Panc1 (cell line): ENCODE measurements at regions not wholly inside any gene's neighbourhood (a gene's known extent, or its start where the extent isn't known, plus 50 kb on each side); places are given as distances from the start of the nearest gene placed in this dataset.

Source experiments
- CTCF ChIP-seq: fragments of 450-650 bp; IDR thresholded peaks from 2 replicates; pipeline ENCODE4 v1.5.1; 2017; ENCODE audit warnings: mild to moderate bottlenecking
- TCF7L2 ChIP-seq: IDR thresholded peaks from 2 replicates; pipeline ENCODE4 v1.6.1; 2011; ENCODE audit warnings: mild to moderate bottlenecking, low read depth, low read length, inconsistent platforms

GRCh38 chr1:219281831-219282230 is 108.2 kb downstream of the LYPLAL1 start:
- TF ChIP-seq CTCF (no peak), TCF7L2 (no peak)
